ENCODE measurements at regions not wholly inside any gene's neighbourhood (a gene's known extent, or its start where the extent isn't known, plus 50 kb on each side); places are given as distances from the start of the nearest gene placed in this dataset.

GRCh38 chr4:31325300-31325699 lies 605.1 kb downstream of the PCDH7 start:
- TF ChIP-seq POLR2A (IDR thresholded peaks at IDR 0.05) (no peak), CTCF (IDR thresholded peaks at IDR 0.05) (no peak)
- no peak for ATAC-seq

GRCh38 chr4:31327031-31327430 lies 606.9 kb downstream of the PCDH7 start:
- Histone ChIP-seq H3K4me3 (no peak overlapping the region), H3K36me3 (no peaks in the 10 kb centered on the region), H3K9me3 (no peaks in the 10 kb centered on the region), H3K4me1 (no peaks in the 10 kb centered on the region), H3K27me3 (no peaks in the 10 kb centered on the region), H3K27ac (no peak overlapping the region)
- 53% methylated on average over 6 of the region's 6 CpGs for WGBS (ENCODE audit: insufficient coverage, low coverage, low lambda C conversion rate, missing lambda C conversion rate)
- intact Hi-C loops (cut with DNase I), result no loop called here
- DNase-seq (no peak), ATAC-seq (no peak)
- TF ChIP-seq POLR2A (IDR thresholded peaks at IDR 0.05) (no peak), CTCF (IDR thresholded peaks at IDR 0.05) (no peak)

More at GRCh38 chr4:31325300-31325699, 605.1 kb downstream of the PCDH7 start:
- intact Hi-C loops (cut with DNase I), result no loop called here
- Histone ChIP-seq H3K27me3 (no peaks in the 10 kb centered on the region), H3K9me3 (no peaks in the 10 kb centered on the region), H3K36me3 (no peaks in the 10 kb centered on the region), H3K4me3 (no peak overlapping the region), H3K27ac (no peak overlapping the region), H3K4me1 (no peaks in the 10 kb centered on the region)
- DNase-seq, result no peak
- WGBS (ENCODE audit: insufficient coverage, low coverage, low lambda C conversion rate, missing lambda C conversion rate), result 33% methylated on average over 1 of the region's 1 CpG

GRCh38 chr4:31328932-31329331 lies 608.8 kb downstream of the PCDH7 start:
- Histone ChIP-seq H3K9me3 (no peaks in the 10 kb centered on the region), H3K27me3 (no peaks in the 10 kb centered on the region), H3K4me1 (no peaks in the 10 kb centered on the region), H3K27ac (no peak overlapping the region), H3K36me3 (no peaks in the 10 kb centered on the region), H3K4me3 (no peak overlapping the region)
- 15% methylated on average over 1 of the region's 1 CpG for WGBS (ENCODE audit: insufficient coverage, low coverage, low lambda C conversion rate, missing lambda C conversion rate)
- DNase-seq (no peak), ATAC-seq (no peak)
- intact Hi-C loops (cut with DNase I), result no loop called here
- TF ChIP-seq POLR2A (IDR thresholded peaks at IDR 0.05) (no peak), CTCF (IDR thresholded peaks at IDR 0.05) (no peak)

GRCh38 chr4:31334086-31334910 lies 614.1 kb downstream of the PCDH7 start:
- Histone ChIP-seq H3K36me3 (no peaks in the 10 kb centered on the region), H3K4me3 (no peak overlapping the region), H3K27ac (no peak overlapping the region), H3K4me1 (no peaks in the 10 kb centered on the region), H3K9me3 (no peaks in the 10 kb centered on the region), H3K27me3 (no peaks in the 10 kb centered on the region)
- 40% methylated on average over 2 of the region's 2 CpGs for WGBS (ENCODE audit: insufficient coverage, low coverage, low lambda C conversion rate, missing lambda C conversion rate)
- ATAC-seq (no peak), DNase-seq (no peak)
- TF ChIP-seq POLR2A (IDR thresholded peaks at IDR 0.05) (no peak), CTCF (IDR thresholded peaks at IDR 0.05) (no peak)
- intact Hi-C loops (cut with DNase I), result no loop called here

Data from right lobe of liver (tissue), 6 donors.